ENCODE measurements at regions not wholly inside any gene's neighbourhood (a gene's known extent, or its start where the extent isn't known, plus 50 kb on each side); places are given as distances from the start of the nearest gene placed in this dataset.

DNA sequence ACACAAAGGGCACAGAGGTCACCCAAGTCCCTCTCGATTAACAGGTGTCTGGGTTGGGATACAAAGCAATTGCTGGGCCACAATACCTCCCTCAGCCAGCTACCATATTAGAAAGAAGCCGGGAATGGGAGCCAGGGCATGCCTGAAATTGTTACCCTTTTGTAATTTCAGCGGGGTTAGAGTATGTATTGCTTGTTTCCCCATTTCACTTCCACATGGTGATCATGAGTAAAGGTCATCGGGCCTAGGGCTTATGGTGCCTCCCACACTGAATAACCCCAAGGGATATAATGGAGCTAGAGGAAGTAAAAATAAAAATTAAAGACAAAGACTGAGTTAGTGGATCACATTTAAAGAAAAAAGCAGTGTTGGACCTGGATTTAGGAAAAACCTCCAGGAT, 437.2 kb upstream of the KLHL29 start:
- intact Hi-C loops (cut with micrococcal nuclease), result no loop called here
- Histone ChIP-seq H3K36me3 (ENCODE audit: control insufficient read depth, insufficient read depth, low read length) (no peaks in the 10 kb centered on the region), H3K4ac (ENCODE audit: low read depth, low read length) (no peak overlapping the region), H3K56ac (ENCODE audit: extremely low read depth, insufficient read depth, low read length) (no peak overlapping the region), H2AFZ (replicated peaks; ENCODE audit: low read length, poor library complexity) (no peak overlapping the region), H2BK20ac (ENCODE audit: low read depth, low read length) (no peak overlapping the region), H2AK5ac (ENCODE audit: low read depth, low read length) (no peak overlapping the region), H3K14ac (replicated peaks; ENCODE audit: low read depth, low read length) (no peak overlapping the region), H4K8ac (ENCODE audit: low read depth in 2 of 2, low read length in 2 of 2) (no peak overlapping the region), H3K9me1 (ENCODE audit: insufficient read depth, low read length) (no peaks in the 10 kb centered on the region), H2AK9ac (replicated peaks; ENCODE audit: low read depth, low read length, poor library complexity) (no peak overlapping the region), H3K9me3 (ENCODE audit: control insufficient read depth, insufficient read depth, low read length) (peaks cover 12% of the 10 kb centered on the region), H3K4me3 (ENCODE audit: insufficient read depth, low read depth, low read length) (no peak overlapping the region), H4K91ac (ENCODE audit: insufficient read depth, low read depth, low read length) (no peak overlapping the region), H3K4me1 (ENCODE audit: control insufficient read depth, insufficient read depth, low read length) (no peaks in the 10 kb centered on the region), H3K27me3 (ENCODE audit: control insufficient read depth, insufficient read depth, low read length) (no peaks in the 10 kb centered on the region), H2BK120ac (ENCODE audit: low read depth, low read length) (no peak overlapping the region), H2BK5ac (ENCODE audit: low read depth, low read length, poor library complexity, severe bottlenecking) (no peak overlapping the region), H3K27ac (ENCODE audit: insufficient read depth, low read length) (no peak overlapping the region), H3K4me2 (ENCODE audit: low read depth, low read length) (no peak overlapping the region), H2BK15ac (ENCODE audit: low read depth, low read length) (no peak overlapping the region), H4K5ac (ENCODE audit: low read depth, low read length) (no peak overlapping the region), H4K20me1 (ENCODE audit: insufficient read depth, low read length) (no peaks in the 10 kb centered on the region), H3K23ac (ENCODE audit: low read depth, low read length) (no peak overlapping the region), H3K18ac (ENCODE audit: low read depth, low read length) (no peak overlapping the region), H3K79me1 (ENCODE audit: low read depth in 1 of 2, low read length in 2 of 2) (no peaks in the 10 kb centered on the region), H3K9ac (ENCODE audit: low read depth, low read length) (no peak overlapping the region)
- ATAC-seq (ENCODE audit: low read depth) (no peak), DNase-seq (no peak)
- dilution Hi-C loops (cut with HindIII; ENCODE audit: low sequenced_read_pairs, unreplicated experiment), result no loop called here
- BruUV-seq (replicated peaks), result no TSS peak
- CTCF ChIA-PET, result no interaction called here
- POLR2A ChIA-PET (ENCODE audit: unreplicated experiment), result no interaction called here
- in situ Hi-C loops (cut with MboI; ENCODE audit: low sequenced_read_pairs), result no loop called here
- TF ChIP-seq, protein P1, sequence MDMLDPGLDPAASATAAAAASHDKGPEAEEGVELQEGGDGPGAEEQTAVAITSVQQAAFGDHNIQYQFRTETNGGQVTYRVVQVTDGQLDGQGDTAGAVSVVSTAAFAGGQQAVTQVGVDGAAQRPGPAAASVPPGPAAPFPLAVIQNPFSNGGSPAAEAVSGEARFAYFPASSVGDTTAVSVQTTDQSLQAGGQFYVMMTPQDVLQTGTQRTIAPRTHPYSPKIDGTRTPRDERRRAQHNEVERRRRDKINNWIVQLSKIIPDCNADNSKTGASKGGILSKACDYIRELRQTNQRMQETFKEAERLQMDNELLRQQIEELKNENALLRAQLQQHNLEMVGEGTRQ (IDR thresholded peaks at IDR 0.05; ENCODE audit: low read depth, low read length), result no peak
- TF ChIP-seq, protein P2, sequence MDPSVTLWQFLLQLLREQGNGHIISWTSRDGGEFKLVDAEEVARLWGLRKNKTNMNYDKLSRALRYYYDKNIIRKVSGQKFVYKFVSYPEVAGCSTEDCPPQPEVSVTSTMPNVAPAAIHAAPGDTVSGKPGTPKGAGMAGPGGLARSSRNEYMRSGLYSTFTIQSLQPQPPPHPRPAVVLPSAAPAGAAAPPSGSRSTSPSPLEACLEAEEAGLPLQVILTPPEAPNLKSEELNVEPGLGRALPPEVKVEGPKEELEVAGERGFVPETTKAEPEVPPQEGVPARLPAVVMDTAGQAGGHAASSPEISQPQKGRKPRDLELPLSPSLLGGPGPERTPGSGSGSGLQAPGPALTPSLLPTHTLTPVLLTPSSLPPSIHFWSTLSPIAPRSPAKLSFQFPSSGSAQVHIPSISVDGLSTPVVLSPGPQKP (IDR thresholded peaks at IDR 0.05; ENCODE audit: borderline replicate concordance, low read depth, low read length), result no peak
- TF ChIP-seq POLR2A (IDR thresholded peaks at IDR 0.05; ENCODE audit: low read depth, low read length), result no peak
- TF ChIP-seq BHLHE40 (IDR thresholded peaks at IDR 0.05; ENCODE audit: low read depth, low read length), result no peak
- no peak for TF ChIP-seq NFE2L2 (IDR thresholded peaks at IDR 0.05; ENCODE audit: low read depth, low read length)
- TF ChIP-seq CHD1 (IDR thresholded peaks at IDR 0.05; ENCODE audit: low read depth, low read length), result no peak
- no peak for TF ChIP-seq MAZ (IDR thresholded peaks at IDR 0.05; ENCODE audit: borderline replicate concordance, low read depth, low read length)
- no peak for TF ChIP-seq SMC3 (IDR thresholded peaks at IDR 0.05; ENCODE audit: low read depth, low read length)
- no peak for TF ChIP-seq MXI1 (IDR thresholded peaks at IDR 0.05; ENCODE audit: borderline replicate concordance, low read depth, low read length)
- WGBS, 2 experiments (ENCODE audit: extremely low coverage in 2 of 2, insufficient read length in 1 of 2), result no CpG with 5 or more reads among the region's 4 CpGs

All from IMR-90 (cell line).